ENCODE measurements at regions not wholly inside any gene's neighbourhood (a gene's known extent, or its start where the extent isn't known, plus 50 kb on each side); places are given as distances from the start of the nearest gene placed in this dataset.

- Histone ChIP-seq H3K4me1 (ENCODE audit: insufficient read depth, low read length) (no peaks in the 10 kb centered on the region), H3K9ac (ENCODE audit: insufficient read depth, low read depth, low read length) (no peak overlapping the region), H3K4me3 (replicated peaks in 1 of 3; ENCODE audit: insufficient read depth in 1 of 3, low read depth in 2 of 3, low read length in 3 of 3) (no peak overlapping the region), H2AFZ (ENCODE audit: low read length) (no peak overlapping the region), H3K79me2 (ENCODE audit: insufficient read depth, low read length) (no peaks in the 10 kb centered on the region), H4K20me1 (ENCODE audit: insufficient read depth, low read length) (no peaks in the 10 kb centered on the region), H3K27me3 (ENCODE audit: control insufficient read depth in 1 of 2, insufficient read depth in 2 of 2, low read length in 2 of 2) (no peaks in the 10 kb centered on the region), H3K27ac (ENCODE audit: extremely low read length, insufficient read depth, low read length) (no peak overlapping the region), H3K9me3 (ENCODE audit: low read length) (no peaks in the 10 kb centered on the region), H3K36me3 (replicated peaks in 1 of 2; ENCODE audit: control insufficient read depth in 1 of 2, insufficient read depth in 2 of 2, low read length in 2 of 2) (no peaks in the 10 kb centered on the region), H3K4me2 (ENCODE audit: low read depth, low read length) (no peak overlapping the region)
- CTCF ChIA-PET (ENCODE audit: low intra/inter-chr PET ratio, low total read pairs) = no interaction called here
- in situ Hi-C loops (cut with HindIII; ENCODE audit: extremely low pct_ligation_motif_present, low pct_unique_long_range_greater_than_20kb) = loop anchor here (25.0 kb wide), 1 partner anchor 722 kb away; no protein-coding TSS in a partner anchor
- no CpG with 5 or more reads among the region's 1 CpG for whole genome bisulfite sequencing (ENCODE audit: low lambda C conversion rate)
- BruUV-seq (replicated peaks) = no TSS peak
- POLR2A ChIA-PET = no interaction called here
- ATAC-seq (no peak), FAIRE-seq (no peak), DNase-seq (ENCODE audit: low spot score) (no peak)
- intact Hi-C loops (cut with micrococcal nuclease; ENCODE audit: unreplicated experiment) = no loop called here
- no peak for TF ChIP-seq RFXAP (CRISPR knock-in tag; IDR thresholded peaks at IDR 0.05; ENCODE audit: borderline replicate concordance)
- TF ChIP-seq SETDB1 (CRISPR knock-in tag; IDR thresholded peaks at IDR 0.05; ENCODE audit: borderline replicate concordance) = no peak
- no peak for TF ChIP-seq ZEB1 (IDR thresholded peaks at IDR 0.05; ENCODE audit: insufficient replicate concordance, low read depth)
- TF ChIP-seq PRDM4 (CRISPR knock-in tag; IDR thresholded peaks at IDR 0.05; ENCODE audit: borderline replicate concordance) = no peak
- TF ChIP-seq, protein P1, sequence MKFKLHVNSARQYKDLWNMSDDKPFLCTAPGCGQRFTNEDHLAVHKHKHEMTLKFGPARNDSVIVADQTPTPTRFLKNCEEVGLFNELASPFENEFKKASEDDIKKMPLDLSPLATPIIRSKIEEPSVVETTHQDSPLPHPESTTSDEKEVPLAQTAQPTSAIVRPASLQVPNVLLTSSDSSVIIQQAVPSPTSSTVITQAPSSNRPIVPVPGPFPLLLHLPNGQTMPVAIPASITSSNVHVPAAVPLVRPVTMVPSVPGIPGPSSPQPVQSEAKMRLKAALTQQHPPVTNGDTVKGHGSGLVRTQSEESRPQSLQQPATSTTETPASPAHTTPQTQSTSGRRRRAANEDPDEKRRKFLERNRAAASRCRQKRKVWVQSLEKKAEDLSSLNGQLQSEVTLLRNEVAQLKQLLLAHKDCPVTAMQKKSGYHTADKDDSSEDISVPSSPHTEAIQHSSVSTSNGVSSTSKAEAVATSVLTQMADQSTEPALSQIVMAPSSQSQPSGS (CRISPR knock-in tag; IDR thresholded peaks at IDR 0.05) = no peak
- no peak for TF ChIP-seq SOX13 (IDR thresholded peaks at IDR 0.05)
- TF ChIP-seq SOX13 (CRISPR knock-in tag; conservative IDR thresholded peaks at IDR 0.05 in 1 of 2, IDR thresholded peaks at IDR 0.05 in 1 of 2) = no peak
- TF ChIP-seq NR2F2 (IDR thresholded peaks at IDR 0.05; ENCODE audit: borderline replicate concordance, low read depth) = no peak
- TF ChIP-seq ZNF788 (CRISPR knock-in tag; IDR thresholded peaks at IDR 0.05; ENCODE audit: borderline replicate concordance) = no peak
- TF ChIP-seq CHCHD3 (CRISPR knock-in tag; IDR thresholded peaks at IDR 0.05) = no peak
- TF ChIP-seq, protein P2, sequence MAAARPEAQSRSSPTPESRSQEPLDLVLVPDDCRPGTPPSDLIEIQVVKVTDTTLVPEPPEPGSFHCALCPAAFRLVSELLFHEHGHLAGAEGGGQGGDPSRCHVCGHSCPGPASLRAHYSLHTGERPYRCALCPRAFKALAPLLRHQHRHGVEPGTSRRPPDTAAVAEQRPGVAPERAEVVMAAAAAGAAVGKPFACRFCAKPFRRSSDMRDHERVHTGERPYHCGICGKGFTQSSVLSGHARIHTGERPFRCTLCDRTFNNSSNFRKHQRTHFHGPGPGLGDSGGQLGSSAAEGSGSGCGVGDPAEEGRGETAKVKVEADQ (CRISPR knock-in tag; IDR thresholded peaks at IDR 0.05; ENCODE audit: borderline replicate concordance) = no peak
- no peak for TF ChIP-seq KDM5B (CRISPR knock-in tag; IDR thresholded peaks at IDR 0.05; ENCODE audit: borderline replicate concordance)
- no peak for TF ChIP-seq BCL3 (CRISPR knock-in tag; IDR thresholded peaks at IDR 0.05)
- TF ChIP-seq ZBTB34 (CRISPR knock-in tag; IDR thresholded peaks at IDR 0.05) = no peak
- TF ChIP-seq ARID3A (IDR thresholded peaks at IDR 0.05; ENCODE audit: low read depth, low read length) = no peak
Measured at GRCh38 chr6:153958860-153959259, 80.2 kb upstream of the OPRM1 start.
